ENCODE measurements at regions not wholly inside any gene's neighbourhood (a gene's known extent, or its start where the extent isn't known, plus 50 kb on each side); places are given as distances from the start of the nearest gene placed in this dataset.
"Not testable (repeated sequence)": the region's sequence is repeated elsewhere in the genome, so short reads cannot be mapped to it uniquely, and the experiment has no call there.

- Histone ChIP-seq H3K27me3 (replicated peaks; ENCODE audit: control insufficient read depth, insufficient read depth, low read length, poor library complexity, severe bottlenecking) (no peaks in the 10 kb centered on the region), H3K4me3 (ENCODE audit: insufficient read depth, low read depth, low read length, poor library complexity, severe bottlenecking) (no peak overlapping the region), H3K9me3 (ENCODE audit: control insufficient read depth, low read length) (no peaks in the 10 kb centered on the region), H3K27ac (ENCODE audit: insufficient read depth, low read length, poor library complexity, severe bottlenecking) (no peak overlapping the region), H3K4me1 (ENCODE audit: control insufficient read depth, insufficient read depth, low read length, poor library complexity, severe bottlenecking) (no peaks in the 10 kb centered on the region), H3K36me3 (ENCODE audit: control insufficient read depth, insufficient read depth, low read length) (no peaks in the 10 kb centered on the region)
- no peak for DNase-seq
These were observed 371.5 kb upstream of the PODXL start for GRCh38 chr7:131927770-131928423.

- H3K4me1 ChIP-seq (ENCODE audit: control insufficient read depth, insufficient read depth, low read length, poor library complexity, severe bottlenecking) = no peaks in the 10 kb centered on the region
- H3K27ac ChIP-seq (ENCODE audit: insufficient read depth, low read length, poor library complexity, severe bottlenecking) = no peak overlapping the region
- no peaks in the 10 kb centered on the region for H3K36me3 ChIP-seq (ENCODE audit: control insufficient read depth, insufficient read depth, low read length)
- H3K9me3 ChIP-seq (ENCODE audit: control insufficient read depth, low read length) = no peaks in the 10 kb centered on the region
- no peaks in the 10 kb centered on the region for H3K27me3 ChIP-seq (replicated peaks; ENCODE audit: control insufficient read depth, insufficient read depth, low read length, poor library complexity, severe bottlenecking)
- no peak for DNase-seq
- no peak overlapping the region for H3K4me3 ChIP-seq (ENCODE audit: insufficient read depth, low read depth, low read length, poor library complexity, severe bottlenecking)
These were observed 369.2 kb upstream of the PODXL start for GRCh38 chr7:131925636-131926035.

- Histone ChIP-seq H3K36me3 (ENCODE audit: control insufficient read depth, insufficient read depth, low read length) (no peaks in the 10 kb centered on the region), H3K27me3 (replicated peaks; ENCODE audit: control insufficient read depth, insufficient read depth, low read length, poor library complexity, severe bottlenecking) (no peaks in the 10 kb centered on the region), H3K27ac (ENCODE audit: insufficient read depth, low read length, poor library complexity, severe bottlenecking) (no peak overlapping the region), H3K9me3 (ENCODE audit: control insufficient read depth, low read length) (no peaks in the 10 kb centered on the region), H3K4me1 (ENCODE audit: control insufficient read depth, insufficient read depth, low read length, poor library complexity, severe bottlenecking) (no peaks in the 10 kb centered on the region), H3K4me3 (ENCODE audit: insufficient read depth, low read depth, low read length, poor library complexity, severe bottlenecking) (no peak overlapping the region)
- DNase-seq = no peak
These were observed 368.4 kb upstream of the PODXL start for GRCh38 chr7:131924857-131925256.

- not testable (repeated sequence) for H3K9me3 ChIP-seq (ENCODE audit: control insufficient read depth, low read length); H3K27ac ChIP-seq (ENCODE audit: insufficient read depth, low read length, poor library complexity, severe bottlenecking); H3K4me3 ChIP-seq (ENCODE audit: insufficient read depth, low read depth, low read length, poor library complexity, severe bottlenecking); DNase-seq; H3K27me3 ChIP-seq (replicated peaks; ENCODE audit: control insufficient read depth, insufficient read depth, low read length, poor library complexity, severe bottlenecking); H3K36me3 ChIP-seq (ENCODE audit: control insufficient read depth, insufficient read depth, low read length); H3K4me1 ChIP-seq (ENCODE audit: control insufficient read depth, insufficient read depth, low read length, poor library complexity, severe bottlenecking)
These were observed 366.5 kb upstream of the PODXL start for GRCh38 chr7:131922948-131923347.

- H3K27me3 ChIP-seq (replicated peaks; ENCODE audit: control insufficient read depth, insufficient read depth, low read length, poor library complexity, severe bottlenecking) = no peaks in the 10 kb centered on the region
- no peaks in the 10 kb centered on the region for H3K4me1 ChIP-seq (ENCODE audit: control insufficient read depth, insufficient read depth, low read length, poor library complexity, severe bottlenecking)
- no peak overlapping the region for H3K27ac ChIP-seq (ENCODE audit: insufficient read depth, low read length, poor library complexity, severe bottlenecking)
- no peak overlapping the region for H3K4me3 ChIP-seq (ENCODE audit: insufficient read depth, low read depth, low read length, poor library complexity, severe bottlenecking)
- H3K36me3 ChIP-seq (ENCODE audit: control insufficient read depth, insufficient read depth, low read length) = no peaks in the 10 kb centered on the region
- H3K9me3 ChIP-seq (ENCODE audit: control insufficient read depth, low read length) = no peaks in the 10 kb centered on the region
- DNase-seq = no peak
These were observed 364.6 kb upstream of the PODXL start for GRCh38 chr7:131921016-131921415.

GRCh38 chr7:131919920-131920709 is 363.7 kb upstream of the PODXL start:
- no peak for DNase-seq
- no peak overlapping the region for H3K4me3 ChIP-seq (ENCODE audit: insufficient read depth, low read depth, low read length, poor library complexity, severe bottlenecking)
- H3K27ac ChIP-seq (ENCODE audit: insufficient read depth, low read length, poor library complexity, severe bottlenecking) = no peak overlapping the region
- no peaks in the 10 kb centered on the region for H3K36me3 ChIP-seq (ENCODE audit: control insufficient read depth, insufficient read depth, low read length)
- no peaks in the 10 kb centered on the region for H3K9me3 ChIP-seq (ENCODE audit: control insufficient read depth, low read length)
- no peaks in the 10 kb centered on the region for H3K4me1 ChIP-seq (ENCODE audit: control insufficient read depth, insufficient read depth, low read length, poor library complexity, severe bottlenecking)
- no peaks in the 10 kb centered on the region for H3K27me3 ChIP-seq (replicated peaks; ENCODE audit: control insufficient read depth, insufficient read depth, low read length, poor library complexity, severe bottlenecking)

- Histone ChIP-seq H3K27ac (ENCODE audit: insufficient read depth, low read length, poor library complexity, severe bottlenecking) (no peak overlapping the region), H3K36me3 (ENCODE audit: control insufficient read depth, insufficient read depth, low read length) (no peaks in the 10 kb centered on the region), H3K27me3 (replicated peaks; ENCODE audit: control insufficient read depth, insufficient read depth, low read length, poor library complexity, severe bottlenecking) (peaks cover 2% of the 10 kb centered on the region), H3K4me3 (ENCODE audit: insufficient read depth, low read depth, low read length, poor library complexity, severe bottlenecking) (no peak overlapping the region), H3K4me1 (ENCODE audit: control insufficient read depth, insufficient read depth, low read length, poor library complexity, severe bottlenecking) (no peaks in the 10 kb centered on the region), H3K9me3 (ENCODE audit: control insufficient read depth, low read length) (no peaks in the 10 kb centered on the region)
- DNase-seq = no peak
These were observed 354.7 kb upstream of the PODXL start for GRCh38 chr7:131911112-131911511.

- DNase-seq = no peak
- H3K4me3 ChIP-seq (ENCODE audit: insufficient read depth, low read depth, low read length, poor library complexity, severe bottlenecking) = no peak overlapping the region
- H3K4me1 ChIP-seq (ENCODE audit: control insufficient read depth, insufficient read depth, low read length, poor library complexity, severe bottlenecking) = no peaks in the 10 kb centered on the region
- H3K9me3 ChIP-seq (ENCODE audit: control insufficient read depth, low read length) = no peaks in the 10 kb centered on the region
- H3K27ac ChIP-seq (ENCODE audit: insufficient read depth, low read length, poor library complexity, severe bottlenecking) = no peak overlapping the region
- H3K36me3 ChIP-seq (ENCODE audit: control insufficient read depth, insufficient read depth, low read length) = no peaks in the 10 kb centered on the region
- H3K27me3 ChIP-seq (replicated peaks; ENCODE audit: control insufficient read depth, insufficient read depth, low read length, poor library complexity, severe bottlenecking) = peaks cover 2% of the 10 kb centered on the region
These were observed 352.8 kb upstream of the PODXL start for GRCh38 chr7:131909151-131909768.

GRCh38 chr7:131908714-131909113 is 352.3 kb upstream of the PODXL start:
- no peaks in the 10 kb centered on the region for H3K36me3 ChIP-seq (ENCODE audit: control insufficient read depth, insufficient read depth, low read length)
- no peak for DNase-seq
- H3K9me3 ChIP-seq (ENCODE audit: control insufficient read depth, low read length) = no peaks in the 10 kb centered on the region
- H3K27ac ChIP-seq (ENCODE audit: insufficient read depth, low read length, poor library complexity, severe bottlenecking) = no peak overlapping the region
- H3K27me3 ChIP-seq (replicated peaks; ENCODE audit: control insufficient read depth, insufficient read depth, low read length, poor library complexity, severe bottlenecking) = peaks cover 2% of the 10 kb centered on the region
- H3K4me1 ChIP-seq (ENCODE audit: control insufficient read depth, insufficient read depth, low read length, poor library complexity, severe bottlenecking) = no peaks in the 10 kb centered on the region
- no peak overlapping the region for H3K4me3 ChIP-seq (ENCODE audit: insufficient read depth, low read depth, low read length, poor library complexity, severe bottlenecking)

- Histone ChIP-seq H3K27me3 (replicated peaks; ENCODE audit: control insufficient read depth, insufficient read depth, low read length, poor library complexity, severe bottlenecking) (no peaks in the 10 kb centered on the region), H3K36me3 (ENCODE audit: control insufficient read depth, insufficient read depth, low read length) (no peaks in the 10 kb centered on the region), H3K4me3 (ENCODE audit: insufficient read depth, low read depth, low read length, poor library complexity, severe bottlenecking) (no peak overlapping the region), H3K4me1 (ENCODE audit: control insufficient read depth, insufficient read depth, low read length, poor library complexity, severe bottlenecking) (no peaks in the 10 kb centered on the region), H3K9me3 (ENCODE audit: control insufficient read depth, low read length) (no peaks in the 10 kb centered on the region), H3K27ac (ENCODE audit: insufficient read depth, low read length, poor library complexity, severe bottlenecking) (no peak overlapping the region)
- DNase-seq = no peak
These were observed 349.1 kb upstream of the PODXL start for GRCh38 chr7:131905471-131905973.
